ENCODE measurements at regions not wholly inside any gene's neighbourhood (a gene's known extent, or its start where the extent isn't known, plus 50 kb on each side); places are given as distances from the start of the nearest gene placed in this dataset.

DNA sequence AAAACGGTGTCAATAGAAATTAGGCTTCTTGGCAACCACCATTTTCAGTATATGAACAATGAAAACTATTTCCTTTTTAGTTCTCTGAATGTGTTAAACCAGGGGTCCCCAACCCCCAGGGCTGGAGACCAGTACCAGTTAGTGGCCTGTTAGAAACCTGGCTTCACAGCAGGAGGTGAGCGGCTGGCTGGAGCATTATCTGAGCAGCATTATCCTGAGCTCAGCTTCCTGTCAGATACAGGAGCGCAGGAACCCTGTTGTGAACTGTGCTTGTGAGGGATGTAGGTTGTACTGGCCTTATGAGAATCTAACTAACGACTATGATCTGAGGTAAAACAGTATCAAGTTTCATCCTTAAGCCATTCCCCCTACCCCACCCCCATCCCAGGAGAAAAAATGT, 328.7 kb downstream of the ZBBX start:
- TF ChIP-seq, protein P1, sequence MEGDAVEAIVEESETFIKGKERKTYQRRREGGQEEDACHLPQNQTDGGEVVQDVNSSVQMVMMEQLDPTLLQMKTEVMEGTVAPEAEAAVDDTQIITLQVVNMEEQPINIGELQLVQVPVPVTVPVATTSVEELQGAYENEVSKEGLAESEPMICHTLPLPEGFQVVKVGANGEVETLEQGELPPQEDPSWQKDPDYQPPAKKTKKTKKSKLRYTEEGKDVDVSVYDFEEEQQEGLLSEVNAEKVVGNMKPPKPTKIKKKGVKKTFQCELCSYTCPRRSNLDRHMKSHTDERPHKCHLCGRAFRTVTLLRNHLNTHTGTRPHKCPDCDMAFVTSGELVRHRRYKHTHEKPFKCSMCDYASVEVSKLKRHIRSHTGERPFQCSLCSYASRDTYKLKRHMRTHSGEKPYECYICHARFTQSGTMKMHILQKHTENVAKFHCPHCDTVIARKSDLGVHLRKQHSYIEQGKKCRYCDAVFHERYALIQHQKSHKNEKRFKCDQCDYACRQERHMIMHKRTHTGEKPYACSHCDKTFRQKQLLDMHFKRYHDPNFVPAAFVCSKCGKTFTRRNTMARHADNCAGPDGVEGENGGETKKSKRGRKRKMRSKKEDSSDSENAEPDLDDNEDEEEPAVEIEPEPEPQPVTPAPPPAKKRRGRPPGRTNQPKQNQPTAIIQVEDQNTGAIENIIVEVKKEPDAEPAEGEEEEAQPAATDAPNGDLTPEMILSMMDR (IDR thresholded peaks at IDR 0.05) = no peak
- TF ChIP-seq POLR2A (IDR thresholded peaks at IDR 0.05) = no peak

All from vagina (tissue), 2 donors.